HG02870 (cell line): ENCODE measurements at regions not wholly inside any gene's neighbourhood (a gene's known extent, or its start where the extent isn't known, plus 50 kb on each side); places are given as distances from the start of the nearest gene placed in this dataset.
"Not testable (repeated sequence)": the region's sequence is repeated elsewhere in the genome, so short reads cannot be mapped to it uniquely, and the experiment has no call there.

ENCODE experiments used
- ATAC-seq: cut with Tn5 transposase; IDR thresholded peaks from one replicate; pipeline ENCODE4 v1.9.1; 2021; ENCODE audit warnings: mild to moderate bottlenecking, moderate library complexity; ENCODE audit not compliant: unreplicated experiment

- no peak for ATAC-seq
These were observed 949.9 kb downstream of the LRFN5 start for GRCh38 chr14:42556551-42556950.

GRCh38 chr14:42555365-42555764 lies 948.7 kb downstream of the LRFN5 start:
- no peak for ATAC-seq

GRCh38 chr14:42554091-42554490 lies 947.4 kb downstream of the LRFN5 start:
- no peak for ATAC-seq

- ATAC-seq: no peak
These were observed 943.6 kb downstream of the LRFN5 start for GRCh38 chr14:42550310-42550709.

- ATAC-seq: no peak
These were observed 941.7 kb downstream of the LRFN5 start for GRCh38 chr14:42548349-42548748.

- ATAC-seq: no peak
These were observed 939.0 kb downstream of the LRFN5 start for GRCh38 chr14:42545636-42546035.

GRCh38 chr14:42541535-42542001 lies 934.9 kb downstream of the LRFN5 start:
- ATAC-seq: no peak

- ATAC-seq: no peak
These were observed 928.7 kb downstream of the LRFN5 start for GRCh38 chr14:42535397-42535796.

- no peak for ATAC-seq
These were observed 926.8 kb downstream of the LRFN5 start for GRCh38 chr14:42533476-42533875.

GRCh38 chr14:42532194-42532593 lies 925.5 kb downstream of the LRFN5 start:
- ATAC-seq: no peak

GRCh38 chr14:42527141-42527540 lies 920.5 kb downstream of the LRFN5 start:
- ATAC-seq: no peak

- ATAC-seq: peak; percentile 100
These were observed 917.0 kb downstream of the LRFN5 start for GRCh38 chr14:42523666-42524065.

- ATAC-seq: no peak
These were observed 911.3 kb downstream of the LRFN5 start for GRCh38 chr14:42517806-42518500.

GRCh38 chr14:42513837-42514236 lies 907.2 kb downstream of the LRFN5 start:
- peak; percentile 74 for ATAC-seq

- no peak for ATAC-seq
These were observed 903.4 kb downstream of the LRFN5 start for GRCh38 chr14:42510071-42510470.

- ATAC-seq: no peak
These were observed 901.7 kb downstream of the LRFN5 start for GRCh38 chr14:42508209-42508946.

GRCh38 chr14:42504433-42504832 lies 897.8 kb downstream of the LRFN5 start:
- ATAC-seq: no peak

GRCh38 chr14:42499137-42499536 lies 892.5 kb downstream of the LRFN5 start:
- no peak for ATAC-seq

GRCh38 chr14:42490536-42490935 lies 883.9 kb downstream of the LRFN5 start:
- ATAC-seq: no peak

GRCh38 chr14:42488965-42489364 lies 882.3 kb downstream of the LRFN5 start:
- ATAC-seq: no peak

GRCh38 chr14:42482345-42482971 lies 875.8 kb downstream of the LRFN5 start:
- ATAC-seq: not testable (repeated sequence)

- not testable (repeated sequence) for ATAC-seq
These were observed 875.0 kb downstream of the LRFN5 start for GRCh38 chr14:42481714-42482113.
